SK-N-SH (cell line): ENCODE measurements at regions not wholly inside any gene's neighbourhood (a gene's known extent, or its start where the extent isn't known, plus 50 kb on each side); places are given as distances from the start of the nearest gene placed in this dataset.
A peak's percentile ranks its signal among the peaks of the same experiment; 100 is the strongest.

ENCODE experiments used
- CTCF ChIA-PET: fragments of 300-600, 350-600 bp; formaldehyde crosslinking; extraction: SDS; loops from one replicate; lab custom pipeline; 2021; lab: Yijun Ruan, JAX
- POLR2A ChIA-PET: fragments of 350-600 bp; sonication (Branson Sonifier 250); formaldehyde crosslinking; extraction: SDS; loops from one replicate; lab custom pipeline; 2020; ENCODE audit warnings: antibody characterized with exemption, inconsistent platforms; lab: Yijun Ruan, JAX
- DNase-seq: peaks from one replicate; pipeline ENCODE4 v3.0.0; 2012
- H2AFZ ChIP-seq: fragments of 200-600 bp; sonication (generic); 2 replicates; pipeline ENCODE4 v1.8.1; 2016; ENCODE audit warnings: antibody characterized with exemption, mild to moderate bottlenecking, low read depth
- H3F3A ChIP-seq: fragments of 200-600 bp; sonication (generic); replicated peaks from 2 replicates; pipeline ENCODE3; 2016; ENCODE audit warnings: antibody characterized with exemption, mild to moderate bottlenecking; ENCODE audit not compliant: insufficient read depth
- H3K27ac ChIP-seq, 2 experiments: fragments of 200-500 bp in 1 of 2; fragments of 200-600 bp in 1 of 2; sonication (Bioruptor generic) in 1 of 2; sonication (generic), shearing (Covaris generic) in 1 of 2; 2 replicates each; pipeline versions ENCODE4 v1.5.1 to v1.6.1; 2014 to 2016; ENCODE audit warnings: low read depth in 2 of 2, inconsistent platforms in 1 of 2, low read length in 1 of 2, mild to moderate bottlenecking in 1 of 2, mixed read lengths in 1 of 2
- H3K27me3 ChIP-seq: fragments of 200-600 bp; sonication (generic), shearing (Covaris generic); 2 replicates; pipeline ENCODE4 v1.6.1; 2016; ENCODE audit warnings: mixed run types; ENCODE audit not compliant: insufficient read depth
- H3K36me3 ChIP-seq, 2 experiments: fragments of 200-500 bp in 1 of 2; fragments of 200-600 bp in 1 of 2; sonication (Bioruptor generic) in 1 of 2; sonication (generic) in 1 of 2; replicated peaks in 1 of 2; 2 replicates each; pipeline versions ENCODE3 to v1.5.1; 2014 to 2016; ENCODE audit warnings: low read length in 1 of 2, mild to moderate bottlenecking in 1 of 2; ENCODE audit not compliant: insufficient read depth in 2 of 2, control insufficient read depth in 1 of 2
- H3K4me1 ChIP-seq, 2 experiments: fragments of 200-500 bp in 1 of 2; fragments of 200-600 bp in 1 of 2; sonication (Bioruptor generic) in 1 of 2; sonication (generic), shearing (Covaris generic) in 1 of 2; 2 replicates each; pipeline versions ENCODE4 v1.5.1 to v1.6.1; 2014 to 2016; ENCODE audit warnings: low read depth in 1 of 2, low read length in 1 of 2, mixed run types in 1 of 2; ENCODE audit not compliant: insufficient read depth in 2 of 2, control insufficient read depth in 1 of 2
- H3K4me2 ChIP-seq: fragments of 200-600 bp; sonication (generic), shearing (Covaris generic); 2 replicates; pipeline ENCODE4 v1.6.1; 2017; ENCODE audit warnings: mixed run types
- H3K4me3 ChIP-seq, 2 experiments: fragments of 200-500 bp in 1 of 2; fragments of 200-600 bp in 1 of 2; sonication (Bioruptor generic) in 1 of 2; sonication (generic), shearing (Covaris generic) in 1 of 2; 2 replicates each; pipeline versions ENCODE4 v1.5.1 to v1.8.1; 2014 to 2016; ENCODE audit warnings: low read depth in 2 of 2, inconsistent platforms in 1 of 2, low read length in 1 of 2, mild to moderate bottlenecking in 1 of 2, mixed read lengths in 1 of 2, moderate library complexity in 1 of 2
- H3K79me2 ChIP-seq: fragments of 200-600 bp; sonication (generic); 2 replicates; pipeline ENCODE4 v1.8.1; 2017; ENCODE audit warnings: mild to moderate bottlenecking; ENCODE audit not compliant: insufficient read depth
- H3K9ac ChIP-seq: fragments of 200-600 bp; sonication (generic); 2 replicates; pipeline ENCODE4 v1.6.1; 2017; ENCODE audit warnings: mixed run types
- H3K9me2 ChIP-seq: fragments of 200-600 bp; sonication (generic); 2 replicates; pipeline ENCODE4 v1.6.1; 2017; ENCODE audit warnings: mixed run types
- H3K9me3 ChIP-seq: fragments of 200-600 bp; sonication (generic); 2 replicates; pipeline ENCODE4 v1.6.1; 2017; ENCODE audit warnings: mixed run types, mild to moderate bottlenecking, moderate library complexity
- H4K20me1 ChIP-seq: fragments of 200-600 bp; sonication (generic); 2 replicates; pipeline ENCODE4 v1.6.1; 2017; ENCODE audit warnings: mild to moderate bottlenecking, mixed run types; ENCODE audit not compliant: insufficient read depth
- CTCF ChIP-seq: fragments of 200-600 bp; sonication (generic); IDR thresholded peaks from 2 replicates; pipeline ENCODE4 v1.6.1; 2017; ENCODE audit warnings: antibody characterized with exemption, mild to moderate bottlenecking, moderate library complexity
- EZH2phosphoT487 ChIP-seq: fragments of 200-600 bp; sonication (generic); IDR thresholded peaks from 2 replicates; pipeline ENCODE4 v1.6.1; 2017; ENCODE audit warnings: low read depth, mixed run types, mild to moderate bottlenecking, antibody characterized with exemption, moderate library complexity, borderline replicate concordance
- FOXM1 ChIP-seq: IDR thresholded peaks from 2 replicates; pipeline ENCODE4 v1.4.0; 2012; ENCODE audit warnings: low read depth, mild to moderate bottlenecking
- GATA2 ChIP-seq: sonication (generic); formaldehyde crosslinking; IDR thresholded peaks from 2 replicates; pipeline ENCODE4 v1.5.0; 2020; ENCODE audit warnings: mild to moderate bottlenecking, missing genetic modification reagents
- MXI1 ChIP-seq: IDR thresholded peaks from 2 replicates; pipeline ENCODE4 v1.6.1; 2012; ENCODE audit warnings: mild to moderate bottlenecking, low read depth, low read length, improper control_type of control experiment
- RFX5 ChIP-seq: IDR thresholded peaks from 2 replicates; pipeline ENCODE4 v1.6.1; 2012; ENCODE audit warnings: mild to moderate bottlenecking, improper control_type of control experiment, low read length
- SIN3A ChIP-seq: IDR thresholded peaks from 2 replicates; pipeline ENCODE4 v1.6.1; 2012; ENCODE audit warnings: low read depth, mild to moderate bottlenecking, low read length, moderate library complexity, borderline replicate concordance
- TAF1 ChIP-seq: IDR thresholded peaks from 2 replicates; pipeline ENCODE4 v1.6.1; 2012; ENCODE audit warnings: low read depth, mild to moderate bottlenecking, low read length, moderate library complexity, borderline replicate concordance
- WGBS: methylation state at CpG from one replicate; pipeline ENCODE4 v1.1.6; 2017; ENCODE audit warnings: low lambda C conversion rate; 5-methylcytosine and 5-hydroxymethylcytosine counted together
- TF ChIP-seq, protein P1 (sequence below): IDR thresholded peaks from 2 replicates; pipeline ENCODE4; 2012

- POLR2A ChIA-PET, result no interaction called here
- no peaks in the 10 kb centered on the region for H3F3A ChIP-seq
- H3K4me2 ChIP-seq, result no peak overlapping the region
- no peaks in the 10 kb centered on the region for H3K36me3 ChIP-seq
- H3K9me2 ChIP-seq, result no peaks in the 10 kb centered on the region
- 79% methylated on average over 5 of the region's 5 CpGs for WGBS
- no peak overlapping the region for H3K27ac ChIP-seq
- no peaks in the 10 kb centered on the region for H3K9me3 ChIP-seq
- DNase-seq, result no peak
- H4K20me1 ChIP-seq, result no peaks in the 10 kb centered on the region
- H3K4me3 ChIP-seq, result no peak overlapping the region
- CTCF ChIA-PET, result no interaction called here
- TF ChIP-seq SIN3A (no peak), CTCF (0 out of 2 replicates have a peak, but pooled peaks have one; percentile 10)
- H3K79me2 ChIP-seq, result no peaks in the 10 kb centered on the region
- no peak overlapping the region for H2AFZ ChIP-seq
- H3K4me1 ChIP-seq, result no peaks in the 10 kb centered on the region
- H3K27me3 ChIP-seq, result no peaks in the 10 kb centered on the region
- H3K9ac ChIP-seq, result no peak overlapping the region
Measured at GRCh38 chr11:22928207-22928917, 68.1 kb upstream of the CCDC179 start.

DNA sequence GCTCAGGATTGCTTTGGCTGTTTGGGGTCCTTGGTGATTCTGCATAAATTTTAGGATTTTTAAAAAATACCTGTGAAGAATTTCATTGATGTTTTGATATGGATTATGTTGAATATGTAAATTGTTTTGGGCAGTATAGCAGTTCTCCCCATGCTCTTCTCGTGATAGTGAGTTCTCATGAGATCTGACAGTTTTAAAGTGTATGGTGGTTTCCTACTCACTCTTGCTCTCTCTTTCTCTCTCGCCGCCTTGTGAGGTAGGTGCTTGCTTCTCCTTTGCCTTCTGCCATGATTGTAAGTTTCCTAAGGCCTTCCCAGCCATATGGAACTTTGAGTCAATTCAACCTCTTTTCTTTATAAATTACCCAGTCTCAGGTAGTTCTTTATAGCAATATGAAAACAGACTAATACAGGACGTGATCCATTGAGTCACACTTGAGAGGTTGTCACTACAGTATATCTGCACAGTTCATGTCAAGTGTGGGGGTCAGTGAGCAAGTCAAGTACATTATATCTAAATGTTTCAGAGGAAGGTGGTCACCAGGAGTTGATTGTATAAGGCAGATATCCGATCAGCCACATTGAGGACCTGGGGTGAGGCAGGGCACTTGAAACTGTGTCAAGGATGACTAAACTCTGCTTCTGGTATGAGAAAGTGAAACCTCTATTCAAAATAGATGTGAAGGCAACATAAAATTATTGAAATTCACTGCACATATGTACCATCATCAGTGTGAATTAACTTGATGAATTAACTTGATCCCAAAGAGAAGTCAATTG lies 70.7 kb upstream of the CCDC179 start:
- Histone ChIP-seq H3K4me2 (no peak overlapping the region), H3K9me2 (no peaks in the 10 kb centered on the region), H4K20me1 (no peaks in the 10 kb centered on the region), H3K27me3 (no peaks in the 10 kb centered on the region), H3K9me3 (no peaks in the 10 kb centered on the region), H3K36me3 (no peaks in the 10 kb centered on the region), H3K9ac (no peak overlapping the region), H3K27ac (no peak overlapping the region), H3K79me2 (no peaks in the 10 kb centered on the region), H3F3A (no peaks in the 10 kb centered on the region), H3K4me3 (no peak overlapping the region), H2AFZ (no peak overlapping the region), H3K4me1 (no peaks in the 10 kb centered on the region)
- TF ChIP-seq TAF1 (no peak), MXI1 (no peak), CTCF (no peak), FOXM1 (no peak), GATA2 (CRISPR knock-in tag) (no peak), RFX5 (no peak), EZH2phosphoT487 (no peak), SIN3A (no peak)
- TF ChIP-seq, protein P1, sequence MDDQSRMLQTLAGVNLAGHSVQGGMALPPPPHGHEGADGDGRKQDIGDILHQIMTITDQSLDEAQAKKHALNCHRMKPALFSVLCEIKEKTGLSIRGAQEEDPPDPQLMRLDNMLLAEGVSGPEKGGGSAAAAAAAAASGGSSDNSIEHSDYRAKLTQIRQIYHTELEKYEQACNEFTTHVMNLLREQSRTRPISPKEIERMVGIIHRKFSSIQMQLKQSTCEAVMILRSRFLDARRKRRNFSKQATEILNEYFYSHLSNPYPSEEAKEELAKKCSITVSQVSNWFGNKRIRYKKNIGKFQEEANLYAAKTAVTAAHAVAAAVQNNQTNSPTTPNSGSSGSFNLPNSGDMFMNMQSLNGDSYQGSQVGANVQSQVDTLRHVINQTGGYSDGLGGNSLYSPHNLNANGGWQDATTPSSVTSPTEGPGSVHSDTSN, result no peak
- ChIA-PET POLR2A (no interaction called here), CTCF (no interaction called here)
- DNase-seq, result no peak
- 62% methylated on average over 5 of the region's 5 CpGs for WGBS
